Memory B cell (primary cell): ENCODE measurements at regions not wholly inside any gene's neighbourhood (a gene's known extent, or its start where the extent isn't known, plus 50 kb on each side); places are given as distances from the start of the nearest gene placed in this dataset.

Experiments used
- ATAC-seq: fragments of 150-1000 bp; cut with Tn5 transposase; 2 replicates; pipeline ENCODE4 v1.10.0; 2021; ENCODE audit warnings: low read depth, mild to moderate bottlenecking, moderate library complexity
- DNase-seq, 2 donors: peaks; one replicate each; pipeline ENCODE4 v3.0.0; 2022; ENCODE audit warnings: low spot score in 2 of 2
- H3K27ac Mint-ChIP-seq: one replicate; pipeline ENCODE4 v1.8.0; 2022; ENCODE audit warnings: mild to moderate bottlenecking, moderate library complexity, mixed read lengths
- H3K27me3 Mint-ChIP-seq: one replicate; pipeline ENCODE4 v1.8.0; 2022; ENCODE audit warnings: mixed read lengths
- H3K36me3 Mint-ChIP-seq: one replicate; pipeline ENCODE4 v1.8.0; 2022; ENCODE audit warnings: mild to moderate bottlenecking, mixed read lengths
- H3K4me1 Mint-ChIP-seq: one replicate; pipeline ENCODE4 v1.8.0; 2022; ENCODE audit warnings: mixed read lengths
- H3K4me3 Mint-ChIP-seq: one replicate; pipeline ENCODE4 v1.8.0; 2022; ENCODE audit warnings: mild to moderate bottlenecking, moderate library complexity, mixed read lengths
- H3K9me3 Mint-ChIP-seq: one replicate; pipeline ENCODE4 v1.8.0; 2022; ENCODE audit warnings: mixed read lengths

GRCh38 chr6:137772541-137773250 is 94.4 kb upstream of the TNFAIP3 start:
- ATAC-seq (no peak), DNase-seq (no peak)
- Mint-ChIP-seq H3K4me3 (no peak overlapping the region), H3K36me3 (peaks cover 2% of the 10 kb centered on the region), H3K27me3 (no peaks in the 10 kb centered on the region), H3K4me1 (peaks cover 13% of the 10 kb centered on the region), H3K9me3 (no peaks in the 10 kb centered on the region), H3K27ac (no peak overlapping the region)

GRCh38 chr6:137775227-137775626 is 91.8 kb upstream of the TNFAIP3 start:
- no peaks in the 10 kb centered on the region for H3K4me1 Mint-ChIP-seq
- H3K9me3 Mint-ChIP-seq = no peaks in the 10 kb centered on the region
- no peak for DNase-seq
- no peaks in the 10 kb centered on the region for H3K36me3 Mint-ChIP-seq
- no peaks in the 10 kb centered on the region for H3K27me3 Mint-ChIP-seq
- no peak overlapping the region for H3K27ac Mint-ChIP-seq
- no peak for ATAC-seq
- H3K4me3 Mint-ChIP-seq = no peak overlapping the region

GRCh38 chr6:137775720-137776119 is 91.3 kb upstream of the TNFAIP3 start:
- Mint-ChIP-seq H3K4me3 (no peak overlapping the region), H3K36me3 (no peaks in the 10 kb centered on the region), H3K4me1 (no peaks in the 10 kb centered on the region), H3K9me3 (no peaks in the 10 kb centered on the region), H3K27me3 (no peaks in the 10 kb centered on the region), H3K27ac (no peak overlapping the region)
- ATAC-seq = no peak
- DNase-seq = no peak

- H3K9me3 Mint-ChIP-seq = no peaks in the 10 kb centered on the region
- no peaks in the 10 kb centered on the region for H3K27me3 Mint-ChIP-seq
- no peaks in the 10 kb centered on the region for H3K36me3 Mint-ChIP-seq
- no peaks in the 10 kb centered on the region for H3K4me1 Mint-ChIP-seq
- no peak overlapping the region for H3K4me3 Mint-ChIP-seq
- DNase-seq = no peak
- no peak for ATAC-seq
- no peak overlapping the region for H3K27ac Mint-ChIP-seq
Observed at GRCh38 chr6:137776256-137776655, 90.8 kb upstream of the TNFAIP3 start.

- Mint-ChIP-seq H3K4me1 (peaks cover 2% of the 10 kb centered on the region), H3K4me3 (no peak overlapping the region), H3K36me3 (no peaks in the 10 kb centered on the region), H3K27me3 (no peaks in the 10 kb centered on the region), H3K27ac (no peak overlapping the region), H3K9me3 (no peaks in the 10 kb centered on the region)
- DNase-seq (no peak), ATAC-seq (no peak)
Observed at GRCh38 chr6:137776786-137777686, 90.0 kb upstream of the TNFAIP3 start.

- no peak for ATAC-seq
- Mint-ChIP-seq H3K27me3 (no peaks in the 10 kb centered on the region), H3K9me3 (no peaks in the 10 kb centered on the region), H3K4me1 (peaks cover 2% of the 10 kb centered on the region), H3K36me3 (no peaks in the 10 kb centered on the region), H3K4me3 (no peak overlapping the region), H3K27ac (no peak overlapping the region)
- no peak for DNase-seq
Observed at GRCh38 chr6:137777687-137778075, 89.4 kb upstream of the TNFAIP3 start.

GRCh38 chr6:137779982-137780381 is 87.1 kb upstream of the TNFAIP3 start:
- Mint-ChIP-seq H3K9me3 (no peaks in the 10 kb centered on the region), H3K27ac (no peak overlapping the region), H3K36me3 (no peaks in the 10 kb centered on the region), H3K4me1 (peaks cover 2% of the 10 kb centered on the region), H3K27me3 (no peaks in the 10 kb centered on the region), H3K4me3 (no peak overlapping the region)
- ATAC-seq (no peak), DNase-seq (no peak)

- H3K4me1 Mint-ChIP-seq = peaks cover 2% of the 10 kb centered on the region
- H3K27me3 Mint-ChIP-seq = no peaks in the 10 kb centered on the region
- no peak overlapping the region for H3K4me3 Mint-ChIP-seq
- H3K9me3 Mint-ChIP-seq = no peaks in the 10 kb centered on the region
- ATAC-seq (no peak), DNase-seq (no peak)
- no peak overlapping the region for H3K27ac Mint-ChIP-seq
- no peaks in the 10 kb centered on the region for H3K36me3 Mint-ChIP-seq
Observed at GRCh38 chr6:137780447-137781034, 86.5 kb upstream of the TNFAIP3 start.

GRCh38 chr6:137781639-137782038 is 85.4 kb upstream of the TNFAIP3 start:
- ATAC-seq = no peak
- no peak for DNase-seq
- Mint-ChIP-seq H3K27me3 (no peaks in the 10 kb centered on the region), H3K36me3 (no peaks in the 10 kb centered on the region), H3K4me3 (no peak overlapping the region), H3K4me1 (peaks cover 2% of the 10 kb centered on the region), H3K9me3 (no peaks in the 10 kb centered on the region), H3K27ac (no peak overlapping the region)

GRCh38 chr6:137782166-137783039 is 84.7 kb upstream of the TNFAIP3 start:
- no peak overlapping the region for H3K4me3 Mint-ChIP-seq
- H3K9me3 Mint-ChIP-seq = no peaks in the 10 kb centered on the region
- no peaks in the 10 kb centered on the region for H3K27me3 Mint-ChIP-seq
- no peak for ATAC-seq
- DNase-seq = no peak
- H3K4me1 Mint-ChIP-seq = peaks cover 2% of the 10 kb centered on the region
- no peaks in the 10 kb centered on the region for H3K36me3 Mint-ChIP-seq
- no peak overlapping the region for H3K27ac Mint-ChIP-seq

GRCh38 chr6:137783710-137784109 is 83.3 kb upstream of the TNFAIP3 start:
- H3K4me1 Mint-ChIP-seq = peaks cover 2% of the 10 kb centered on the region
- H3K9me3 Mint-ChIP-seq = no peaks in the 10 kb centered on the region
- DNase-seq (no peak), ATAC-seq (no peak)
- H3K27ac Mint-ChIP-seq = no peak overlapping the region
- no peaks in the 10 kb centered on the region for H3K27me3 Mint-ChIP-seq
- H3K4me3 Mint-ChIP-seq = no peak overlapping the region
- no peaks in the 10 kb centered on the region for H3K36me3 Mint-ChIP-seq

GRCh38 chr6:137784583-137784982 is 82.5 kb upstream of the TNFAIP3 start:
- Mint-ChIP-seq H3K9me3 (peaks cover 3% of the 10 kb centered on the region), H3K4me1 (peaks cover 2% of the 10 kb centered on the region), H3K4me3 (no peak overlapping the region), H3K27me3 (no peaks in the 10 kb centered on the region), H3K36me3 (peaks cover 3% of the 10 kb centered on the region), H3K27ac (no peak overlapping the region)
- no peak for DNase-seq
- no peak for ATAC-seq

- no peak overlapping the region for H3K4me3 Mint-ChIP-seq
- peaks cover 3% of the 10 kb centered on the region for H3K9me3 Mint-ChIP-seq
- H3K4me1 Mint-ChIP-seq = peaks cover 18% of the 10 kb centered on the region
- H3K27me3 Mint-ChIP-seq = no peaks in the 10 kb centered on the region
- H3K27ac Mint-ChIP-seq = no peak overlapping the region
- peaks cover 3% of the 10 kb centered on the region for H3K36me3 Mint-ChIP-seq
- ATAC-seq = no peak
- DNase-seq = no peak
Observed at GRCh38 chr6:137787016-137787415, 80.0 kb upstream of the TNFAIP3 start.
